GM13976 (cell line): ENCODE measurements at regions not wholly inside any gene's neighbourhood (a gene's known extent, or its start where the extent isn't known, plus 50 kb on each side); places are given as distances from the start of the nearest gene placed in this dataset.
A peak's percentile ranks its signal among the peaks of the same experiment; 100 is the strongest.
"Not testable (repeated sequence)": the region's sequence is repeated elsewhere in the genome, so short reads cannot be mapped to it uniquely, and the experiment has no call there.

Experiments used
- DNase-seq: peaks from one replicate; pipeline ENCODE4 v3.0.0; 2012; ENCODE audit warnings: low spot score
- in situ Hi-C: fragments of 300-500 bp; cut with MboI; formaldehyde crosslinking; loops from one replicate; pipeline ENCODE4 v1.12.0; 2022; ENCODE audit warnings: low sequenced_read_pairs, mixed read lengths, inconsistent platforms; ENCODE audit not compliant: unreplicated experiment
- TF ChIP-seq, protein P1 (sequence below): IDR thresholded peaks from 2 replicates; pipeline ENCODE4 v1.5.1; 2012; ENCODE audit warnings: borderline replicate concordance, mild to moderate bottlenecking; ENCODE audit not compliant: insufficient read depth; ENCODE audit errors: extremely low read depth, missing control alignments, control extremely low read depth

GRCh38 chr9:32172256-32172655, 212.2 kb upstream of the ACO1 start:
- in situ Hi-C loops = no loop called here
- TF ChIP-seq, protein P1, sequence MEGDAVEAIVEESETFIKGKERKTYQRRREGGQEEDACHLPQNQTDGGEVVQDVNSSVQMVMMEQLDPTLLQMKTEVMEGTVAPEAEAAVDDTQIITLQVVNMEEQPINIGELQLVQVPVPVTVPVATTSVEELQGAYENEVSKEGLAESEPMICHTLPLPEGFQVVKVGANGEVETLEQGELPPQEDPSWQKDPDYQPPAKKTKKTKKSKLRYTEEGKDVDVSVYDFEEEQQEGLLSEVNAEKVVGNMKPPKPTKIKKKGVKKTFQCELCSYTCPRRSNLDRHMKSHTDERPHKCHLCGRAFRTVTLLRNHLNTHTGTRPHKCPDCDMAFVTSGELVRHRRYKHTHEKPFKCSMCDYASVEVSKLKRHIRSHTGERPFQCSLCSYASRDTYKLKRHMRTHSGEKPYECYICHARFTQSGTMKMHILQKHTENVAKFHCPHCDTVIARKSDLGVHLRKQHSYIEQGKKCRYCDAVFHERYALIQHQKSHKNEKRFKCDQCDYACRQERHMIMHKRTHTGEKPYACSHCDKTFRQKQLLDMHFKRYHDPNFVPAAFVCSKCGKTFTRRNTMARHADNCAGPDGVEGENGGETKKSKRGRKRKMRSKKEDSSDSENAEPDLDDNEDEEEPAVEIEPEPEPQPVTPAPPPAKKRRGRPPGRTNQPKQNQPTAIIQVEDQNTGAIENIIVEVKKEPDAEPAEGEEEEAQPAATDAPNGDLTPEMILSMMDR = no peak
- DNase-seq = no peak

GRCh38 chr9:32177396-32177795, 207.0 kb upstream of the ACO1 start:
- no peak for DNase-seq
- TF ChIP-seq, protein P1 = no peak
- in situ Hi-C loops = no loop called here

GRCh38 chr9:32180597-32180996, 203.8 kb upstream of the ACO1 start:
- in situ Hi-C loops = no loop called here
- TF ChIP-seq, protein P1 = no peak
- DNase-seq = no peak

GRCh38 chr9:32200241-32200640, 184.2 kb upstream of the ACO1 start:
- no peak for DNase-seq
- TF ChIP-seq, protein P1 = no peak
- in situ Hi-C loops = no loop called here

DNA sequence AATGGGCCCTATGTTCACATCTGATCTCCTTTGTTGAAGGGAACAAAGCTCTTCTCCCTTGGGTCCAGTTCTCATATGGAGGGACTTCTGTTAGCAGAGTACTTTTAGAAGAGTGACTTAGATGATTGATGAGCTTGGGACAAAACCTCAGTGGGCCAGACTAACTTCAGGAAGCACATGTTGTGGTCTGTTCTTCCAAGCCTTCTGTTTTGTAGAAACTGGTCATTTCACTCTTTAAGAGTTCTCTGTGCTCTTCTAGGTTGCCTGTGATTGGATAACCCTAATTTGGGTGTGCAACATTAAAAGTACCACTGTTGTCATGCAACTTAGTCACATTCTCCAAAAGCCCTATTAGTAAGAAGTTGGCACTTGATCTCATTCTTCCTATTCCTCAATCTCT, 183.5 kb upstream of the ACO1 start:
- in situ Hi-C loops = no loop called here
- no peak for DNase-seq

DNA sequence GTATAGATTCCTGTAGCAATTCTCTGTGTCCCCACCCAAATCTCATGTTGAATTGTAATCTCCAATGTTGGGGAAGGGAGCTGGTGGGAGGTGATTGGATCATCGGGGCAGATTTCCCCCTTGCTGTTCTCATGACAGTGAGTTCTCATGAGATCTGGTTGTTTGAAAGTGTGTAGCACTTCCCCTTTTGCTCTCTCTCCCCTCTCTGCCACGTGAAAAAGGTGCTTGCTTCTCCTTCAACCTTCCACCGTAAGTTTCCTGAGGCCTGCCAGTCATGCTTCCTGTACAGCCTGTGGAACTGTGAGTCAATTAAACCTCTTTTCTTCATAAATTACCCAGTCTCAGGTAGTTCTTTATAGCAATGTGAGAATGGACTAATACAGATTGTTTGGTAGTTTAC, 175.3 kb upstream of the ACO1 start:
- in situ Hi-C loops, DNase-seq: not testable (repeated sequence)

More for the DNA sequence above, 183.5 kb upstream of the ACO1 start:
- TF ChIP-seq, protein P1 = no peak

DNA sequence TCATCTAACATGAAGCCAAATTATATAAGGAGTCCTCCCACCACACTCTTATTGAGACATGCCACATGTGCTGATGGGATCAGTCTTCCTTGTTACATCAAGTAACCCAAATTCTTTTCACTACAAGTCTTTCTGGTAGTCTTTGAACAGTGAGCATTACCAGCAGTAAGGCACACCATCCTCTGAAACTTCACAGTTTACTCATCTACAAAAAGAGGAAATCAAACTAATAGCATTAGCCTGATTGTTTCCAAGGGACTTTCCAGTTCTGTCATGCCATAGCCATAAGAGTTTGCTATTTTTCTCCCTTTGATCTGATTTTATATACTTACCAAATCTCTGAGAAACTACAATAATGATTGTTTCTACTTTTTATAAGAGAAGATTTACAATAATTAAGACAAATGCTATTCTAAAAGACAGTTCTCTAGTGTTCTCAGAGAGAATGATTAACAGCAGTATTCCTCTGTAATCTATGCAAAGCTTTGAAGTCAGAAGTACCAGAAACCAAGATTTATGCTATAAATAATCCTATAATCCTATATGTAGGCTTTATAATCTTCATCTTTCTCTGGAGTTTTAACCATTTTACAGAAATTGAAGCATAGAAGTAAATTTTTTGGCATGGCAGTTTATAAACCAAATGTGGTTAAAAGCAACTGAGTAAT, 166.2 kb upstream of the ACO1 start:
- in situ Hi-C loops = no loop called here
- TF ChIP-seq, protein P1 = no peak
- DNase-seq = peak; percentile 74
